Tibial nerve (tissue), 4 donors: ENCODE measurements at regions not wholly inside any gene's neighbourhood (a gene's known extent, or its start where the extent isn't known, plus 50 kb on each side); places are given as distances from the start of the nearest gene placed in this dataset.

ENCODE experiments used
- DNase-seq, 2 donors: peaks; one replicate each; pipeline ENCODE4 v3.0.0-alpha.2; 2019; ENCODE audit warnings: low spot score in 2 of 2
- H3K27ac ChIP-seq, 4 donors: fragments of 200-600 bp; sonication (generic) in 3 of 4; one replicate each; pipeline ENCODE4 v1.5.1; 2017 to 2019; ENCODE audit warnings: mild to moderate bottlenecking in 1 of 4
- H3K27me3 ChIP-seq, 2 donors: fragments of 200-600 bp; sonication (generic) in 1 of 2; one replicate each; pipeline versions ENCODE4 v1.5.1 to v1.6.0; 2017 to 2019
- H3K36me3 ChIP-seq, 3 donors: fragments of 200-600 bp; sonication (generic); one replicate each; pipeline ENCODE4 v1.5.1; 2018 to 2019
- H3K4me1 ChIP-seq, 4 donors: fragments of 200-600 bp; sonication (generic) in 3 of 4; one replicate each; pipeline ENCODE4 v1.5.1; 2017 to 2019
- H3K4me3 ChIP-seq, 4 donors: fragments of 200-600 bp; sonication (generic) in 3 of 4; one replicate each; pipeline ENCODE4 v1.5.1; 2017 to 2019; ENCODE audit warnings: mild to moderate bottlenecking in 1 of 4, moderate library complexity in 1 of 4
- H3K9me3 ChIP-seq, 4 donors: fragments of 200-600 bp; sonication (generic) in 3 of 4; one replicate each; pipeline ENCODE4 v1.5.1; 2017 to 2019
- CTCF ChIP-seq, 5 experiments: fragments of 200-600 bp in 3 of 5; fragments of 450-650 bp in 2 of 5; sonication (generic) in 3 of 5; IDR thresholded peaks; one replicate each; pipeline ENCODE4 v1.5.1; 2016 to 2019; ENCODE audit warnings: antibody characterized with exemption in 5 of 5, mild to moderate bottlenecking in 3 of 5, moderate library complexity in 2 of 5
- EP300 ChIP-seq, 2 donors: sonication (generic); formaldehyde crosslinking; IDR thresholded peaks; one replicate each; pipeline ENCODE4 v1.6.1; 2017; ENCODE audit warnings: antibody characterized with exemption in 2 of 2, mild to moderate bottlenecking in 1 of 2
- POLR2A ChIP-seq, 2 donors: fragments of 450-650 bp; IDR thresholded peaks; one replicate each; pipeline ENCODE4 v1.6.1; 2017; ENCODE audit warnings: antibody characterized with exemption in 2 of 2, mild to moderate bottlenecking in 2 of 2, moderate library complexity in 2 of 2
- WGBS, 2 donors: methylation state at CpG; one replicate each; pipeline ENCODE4 v1.1.5; 2018; 5-methylcytosine and 5-hydroxymethylcytosine counted together

- no peaks in the 10 kb centered on the region for H3K36me3 ChIP-seq
- H3K4me1 ChIP-seq: no peaks in the 10 kb centered on the region
- DNase-seq: no peak
- TF ChIP-seq CTCF (IDR thresholded peaks at IDR 0.05): no peak
- TF ChIP-seq EP300 (IDR thresholded peaks at IDR 0.05): no peak
- TF ChIP-seq POLR2A (IDR thresholded peaks at IDR 0.05): no peak
- 40 to 58% methylated on average over 5 of the region's 5 CpGs for WGBS, 2 donors
- H3K27me3 ChIP-seq: no peaks in the 10 kb centered on the region
- H3K9me3 ChIP-seq: no peaks in the 10 kb centered on the region
- no peak overlapping the region for H3K4me3 ChIP-seq
- no peak overlapping the region for H3K27ac ChIP-seq
Measured at GRCh38 chr7:41247143-41247865, 455.6 kb downstream of the INHBA start.

- DNase-seq: no peak
- WGBS, 2 donors: 81 to 85% methylated on average over 1 of the region's 1 CpG
- Histone ChIP-seq H3K9me3 (no peaks in the 10 kb centered on the region), H3K27ac (no peak overlapping the region), H3K27me3 (no peaks in the 10 kb centered on the region), H3K4me3 (no peak overlapping the region), H3K36me3 (no peaks in the 10 kb centered on the region), H3K4me1 (no peaks in the 10 kb centered on the region)
- TF ChIP-seq CTCF (IDR thresholded peaks at IDR 0.05): no peak
- no peak for TF ChIP-seq POLR2A (IDR thresholded peaks at IDR 0.05)
- TF ChIP-seq EP300 (IDR thresholded peaks at IDR 0.05): no peak
Measured at GRCh38 chr7:41245916-41246315, 457.0 kb downstream of the INHBA start.

- Histone ChIP-seq H3K27ac (no peak overlapping the region), H3K9me3 (no peaks in the 10 kb centered on the region), H3K4me1 (no peaks in the 10 kb centered on the region), H3K27me3 (no peaks in the 10 kb centered on the region), H3K4me3 (no peak overlapping the region), H3K36me3 (no peaks in the 10 kb centered on the region)
- no peak for DNase-seq
- TF ChIP-seq EP300 (IDR thresholded peaks at IDR 0.05) (no peak), CTCF (IDR thresholded peaks at IDR 0.05) (no peak), POLR2A (IDR thresholded peaks at IDR 0.05) (no peak)
- 70 to 72% methylated on average over 4 of the region's 4 CpGs for WGBS, 2 donors
Measured at GRCh38 chr7:41244246-41244645, 458.6 kb downstream of the INHBA start.

- no peak overlapping the region for H3K4me3 ChIP-seq
- H3K27me3 ChIP-seq: no peaks in the 10 kb centered on the region
- H3K36me3 ChIP-seq: no peaks in the 10 kb centered on the region
- H3K9me3 ChIP-seq: no peaks in the 10 kb centered on the region
- no peak overlapping the region for H3K27ac ChIP-seq
- H3K4me1 ChIP-seq: no peaks in the 10 kb centered on the region
- WGBS, 2 donors: 90 to 94% methylated on average over 6 of the region's 6 CpGs
- no peak for DNase-seq
- no peak for TF ChIP-seq CTCF (IDR thresholded peaks at IDR 0.05)
- TF ChIP-seq POLR2A (IDR thresholded peaks at IDR 0.05): no peak
- no peak for TF ChIP-seq EP300 (IDR thresholded peaks at IDR 0.05)
Measured at GRCh38 chr7:41241641-41242040, 461.2 kb downstream of the INHBA start.

- Histone ChIP-seq H3K36me3 (no peaks in the 10 kb centered on the region), H3K4me1 (no peaks in the 10 kb centered on the region), H3K4me3 (no peak overlapping the region), H3K27ac (no peak overlapping the region), H3K9me3 (no peaks in the 10 kb centered on the region), H3K27me3 (no peaks in the 10 kb centered on the region)
- TF ChIP-seq POLR2A (IDR thresholded peaks at IDR 0.05): no peak
- TF ChIP-seq CTCF (IDR thresholded peaks at IDR 0.05): no peak
- TF ChIP-seq EP300 (IDR thresholded peaks at IDR 0.05): no peak
- 59 to 67% methylated on average over 1 of the region's 1 CpG for WGBS, 2 donors
- no peak for DNase-seq
Measured at GRCh38 chr7:41239596-41239995, 463.3 kb downstream of the INHBA start.
